GM10266 (cell line): ENCODE measurements at regions not wholly inside any gene's neighbourhood (a gene's known extent, or its start where the extent isn't known, plus 50 kb on each side); places are given as distances from the start of the nearest gene placed in this dataset.

Experiments used
- DNase-seq: peaks from one replicate; pipeline ENCODE4 v3.0.0; 2012; ENCODE audit errors: extremely low spot score
- TF ChIP-seq, protein P1 (sequence below): IDR thresholded peaks from 2 replicates; pipeline ENCODE4 v1.5.1; 2012; ENCODE audit warnings: mild to moderate bottlenecking, low read depth; ENCODE audit not compliant: control insufficient read depth, insufficient read depth; ENCODE audit errors: missing control alignments

DNA sequence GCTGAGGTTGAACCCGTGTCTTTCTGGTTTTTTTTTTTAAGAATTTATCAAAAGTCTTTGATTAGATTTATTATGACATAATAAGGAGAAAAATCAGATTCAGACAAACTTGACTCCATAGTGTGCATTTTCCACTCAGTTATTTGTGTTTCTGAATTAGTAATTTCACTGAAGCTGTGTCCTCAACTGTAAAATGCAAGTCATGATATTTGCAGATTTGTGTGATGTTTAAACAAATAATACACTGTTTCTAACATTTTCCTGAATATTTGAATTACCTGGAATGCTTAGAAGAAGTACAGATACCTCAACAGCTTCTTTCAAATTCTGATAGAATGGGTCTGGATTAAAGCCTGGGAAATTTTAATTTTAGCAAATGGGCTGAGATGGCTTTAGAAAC lies 1050.3 kb upstream of the MAP3K7 start:
- TF ChIP-seq, protein P1, sequence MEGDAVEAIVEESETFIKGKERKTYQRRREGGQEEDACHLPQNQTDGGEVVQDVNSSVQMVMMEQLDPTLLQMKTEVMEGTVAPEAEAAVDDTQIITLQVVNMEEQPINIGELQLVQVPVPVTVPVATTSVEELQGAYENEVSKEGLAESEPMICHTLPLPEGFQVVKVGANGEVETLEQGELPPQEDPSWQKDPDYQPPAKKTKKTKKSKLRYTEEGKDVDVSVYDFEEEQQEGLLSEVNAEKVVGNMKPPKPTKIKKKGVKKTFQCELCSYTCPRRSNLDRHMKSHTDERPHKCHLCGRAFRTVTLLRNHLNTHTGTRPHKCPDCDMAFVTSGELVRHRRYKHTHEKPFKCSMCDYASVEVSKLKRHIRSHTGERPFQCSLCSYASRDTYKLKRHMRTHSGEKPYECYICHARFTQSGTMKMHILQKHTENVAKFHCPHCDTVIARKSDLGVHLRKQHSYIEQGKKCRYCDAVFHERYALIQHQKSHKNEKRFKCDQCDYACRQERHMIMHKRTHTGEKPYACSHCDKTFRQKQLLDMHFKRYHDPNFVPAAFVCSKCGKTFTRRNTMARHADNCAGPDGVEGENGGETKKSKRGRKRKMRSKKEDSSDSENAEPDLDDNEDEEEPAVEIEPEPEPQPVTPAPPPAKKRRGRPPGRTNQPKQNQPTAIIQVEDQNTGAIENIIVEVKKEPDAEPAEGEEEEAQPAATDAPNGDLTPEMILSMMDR, result no peak
- no peak for DNase-seq

DNA sequence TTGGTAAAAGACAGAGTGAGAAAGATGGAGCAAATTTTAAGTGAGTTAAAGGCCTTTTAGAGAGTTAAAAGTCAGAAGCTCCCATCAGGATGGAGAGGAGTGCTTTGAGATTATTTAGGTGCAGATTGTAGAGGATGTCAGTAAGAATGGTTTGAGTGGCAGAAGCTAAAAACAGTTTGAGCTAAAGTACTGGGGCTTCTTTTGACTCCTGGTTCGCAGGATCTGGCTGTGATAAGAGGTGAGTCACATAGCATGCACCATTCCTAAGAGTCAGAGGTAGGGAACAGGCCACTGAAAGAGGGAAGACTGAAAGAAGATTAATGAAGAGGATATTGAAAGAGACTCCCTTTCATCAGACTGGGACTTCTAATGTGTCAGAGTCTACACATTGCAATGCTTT lies 1047.9 kb upstream of the MAP3K7 start:
- TF ChIP-seq, protein P1, result no peak
- no peak for DNase-seq

DNA sequence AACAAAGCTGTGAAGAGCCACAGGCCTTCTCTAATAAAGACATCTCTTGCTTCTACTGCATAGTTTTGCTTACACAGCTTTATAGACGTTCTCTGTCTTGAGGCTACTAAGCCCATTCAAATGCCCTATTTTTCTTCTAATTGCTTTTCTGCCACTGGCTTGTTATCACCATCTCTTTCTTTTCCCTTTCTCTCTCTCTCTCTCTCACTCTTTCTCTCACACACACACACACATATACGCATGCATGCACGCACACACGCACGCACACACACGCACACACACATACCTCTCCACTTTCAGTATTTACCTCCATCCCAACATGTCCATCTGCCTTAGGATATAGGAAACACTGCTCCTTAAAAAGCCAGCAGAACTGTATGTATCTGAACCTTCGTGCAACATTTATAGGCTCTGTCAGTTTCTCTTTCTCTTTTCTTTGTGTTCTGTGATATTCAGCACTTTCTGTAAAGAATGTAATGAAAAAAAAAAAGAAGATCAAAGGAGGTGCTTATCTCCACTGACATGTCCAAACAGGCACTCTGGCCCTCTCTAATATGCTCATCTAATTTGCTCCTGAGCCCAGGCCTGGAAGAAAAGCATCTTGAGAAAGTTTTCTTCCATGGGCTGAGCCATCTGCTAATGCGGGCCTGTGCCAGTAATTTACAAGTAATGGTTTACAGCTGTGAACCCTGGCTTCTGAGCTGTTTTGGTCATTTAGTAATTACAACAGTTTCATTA lies 1046.7 kb upstream of the MAP3K7 start:
- TF ChIP-seq, protein P1, result no peak
- DNase-seq, result no peak

GRCh38 chr6:91632308-91632707 lies 1045.4 kb upstream of the MAP3K7 start:
- DNase-seq, result no peak
- TF ChIP-seq, protein P1, result no peak

- TF ChIP-seq, protein P1, result no peak
- DNase-seq, result no peak
These were observed 1044.4 kb upstream of the MAP3K7 start for GRCh38 chr6:91631227-91631626.

DNA sequence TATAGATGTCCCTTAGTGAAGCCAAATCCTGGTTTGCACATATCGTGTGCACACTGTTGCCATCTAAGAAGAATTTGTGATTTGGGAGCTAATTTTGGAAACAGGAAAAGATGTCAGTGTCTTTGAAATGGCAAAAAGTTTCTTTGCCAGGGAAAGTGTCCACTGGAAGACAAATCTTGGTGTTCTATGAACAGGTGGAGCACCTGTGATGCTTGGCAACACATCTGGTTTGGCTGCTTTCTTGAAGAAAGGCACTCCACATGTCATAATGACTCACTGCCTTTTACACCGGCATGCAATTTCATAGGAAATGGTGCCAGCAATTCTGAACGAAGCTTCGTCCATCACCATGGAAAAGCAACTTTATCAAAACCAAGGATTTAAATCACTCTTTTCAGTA lies 1040.0 kb upstream of the MAP3K7 start:
- no peak for DNase-seq
- TF ChIP-seq, protein P1, result no peak

DNA sequence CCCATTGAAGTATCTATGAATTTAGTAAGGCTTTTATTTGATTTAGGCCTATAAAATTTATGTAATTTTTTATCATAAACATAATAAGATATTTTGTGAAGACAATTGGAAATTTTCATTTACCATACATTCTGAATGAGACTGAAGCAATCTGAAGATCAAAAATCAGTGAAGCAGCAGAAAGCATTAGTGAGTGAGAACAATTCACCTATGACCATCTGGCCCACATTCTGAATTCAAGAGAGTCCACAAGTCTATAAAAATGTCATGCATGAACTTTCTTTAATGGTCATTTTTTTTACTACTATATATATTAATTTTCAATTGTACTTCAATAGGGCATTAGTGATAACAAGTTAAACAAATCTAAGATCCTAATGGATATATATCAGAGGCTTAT lies 1026.6 kb upstream of the MAP3K7 start:
- DNase-seq, result no peak

More for the DNA sequence above, 1026.6 kb upstream of the MAP3K7 start:
- TF ChIP-seq, protein P1, result no peak
